ENCODE measurements at regions not wholly inside any gene's neighbourhood (a gene's known extent, or its start where the extent isn't known, plus 50 kb on each side); places are given as distances from the start of the nearest gene placed in this dataset.

DNA sequence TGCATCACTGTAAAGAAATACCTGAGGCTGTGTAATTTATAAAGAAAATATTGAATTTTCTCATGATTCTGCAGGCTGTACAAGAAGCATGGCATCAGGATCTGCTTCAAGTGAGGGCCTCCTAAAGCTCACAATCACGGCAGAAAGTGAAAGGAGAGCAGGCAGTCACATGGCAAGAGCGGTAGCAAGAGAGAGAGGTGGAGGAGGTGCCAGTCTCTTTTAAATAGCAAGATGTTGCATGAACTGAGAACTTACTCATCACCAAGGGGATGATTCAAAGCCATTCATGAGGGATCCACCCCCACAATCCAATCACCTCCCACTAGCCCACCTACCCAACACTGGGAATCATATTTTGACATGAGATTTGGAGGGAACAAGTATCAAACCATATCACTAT lies 184.5 kb upstream of the PAPPA start:
- no peak for DNase-seq

DNA sequence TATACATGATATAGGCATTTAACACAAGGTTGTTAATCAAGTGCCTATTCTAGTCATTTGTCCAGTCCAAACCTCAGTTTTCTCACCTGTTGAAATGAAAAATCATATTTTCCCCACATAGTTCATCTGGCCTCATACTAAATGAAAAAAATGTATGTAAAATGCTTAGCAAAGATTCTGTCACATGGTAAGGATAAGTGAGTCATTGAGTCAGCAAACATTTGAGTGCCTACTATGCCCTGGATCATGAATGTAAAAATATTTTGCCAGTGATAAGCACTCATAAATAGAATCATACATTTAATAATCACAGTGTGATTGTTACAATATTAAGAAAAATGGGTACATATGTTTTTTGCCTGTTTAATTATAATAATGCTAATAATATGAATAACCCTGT lies 181.2 kb upstream of the PAPPA start:
- no peak for DNase-seq

DNA sequence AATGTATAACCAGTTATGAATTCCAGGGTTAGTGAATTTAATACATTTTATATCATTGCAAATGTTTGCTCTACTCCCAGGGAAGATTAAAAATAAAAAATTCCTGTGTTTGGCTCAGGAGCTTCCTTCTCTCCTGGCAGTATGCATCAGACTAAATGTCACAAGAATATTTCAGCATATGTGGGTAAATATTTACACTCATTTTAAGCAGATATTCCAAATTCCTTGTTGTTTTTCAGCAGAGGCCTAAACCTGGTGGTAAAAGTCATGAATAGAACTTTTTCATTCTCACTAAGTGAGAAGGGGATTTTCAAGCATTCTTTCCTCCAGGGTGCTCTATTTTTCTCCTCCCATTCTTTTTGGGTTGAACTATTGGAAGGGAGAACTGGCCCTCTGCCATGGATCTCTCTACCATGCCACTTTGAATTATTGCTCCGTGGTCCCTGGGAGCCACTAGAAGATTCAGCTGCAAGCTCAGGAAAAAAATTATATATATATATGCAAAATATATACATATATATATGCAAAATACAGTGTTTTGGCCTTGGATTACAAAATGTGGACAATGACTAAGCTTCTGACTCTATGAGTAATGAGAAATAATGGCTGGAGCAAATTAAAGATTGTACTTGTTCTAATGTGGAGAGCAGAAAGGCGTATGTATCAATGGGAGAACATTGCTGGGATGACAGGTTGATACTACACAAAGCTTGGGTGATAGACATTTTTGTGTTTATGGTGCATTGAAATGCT lies 180.6 kb upstream of the PAPPA start:
- DNase-seq = no peak

DNA sequence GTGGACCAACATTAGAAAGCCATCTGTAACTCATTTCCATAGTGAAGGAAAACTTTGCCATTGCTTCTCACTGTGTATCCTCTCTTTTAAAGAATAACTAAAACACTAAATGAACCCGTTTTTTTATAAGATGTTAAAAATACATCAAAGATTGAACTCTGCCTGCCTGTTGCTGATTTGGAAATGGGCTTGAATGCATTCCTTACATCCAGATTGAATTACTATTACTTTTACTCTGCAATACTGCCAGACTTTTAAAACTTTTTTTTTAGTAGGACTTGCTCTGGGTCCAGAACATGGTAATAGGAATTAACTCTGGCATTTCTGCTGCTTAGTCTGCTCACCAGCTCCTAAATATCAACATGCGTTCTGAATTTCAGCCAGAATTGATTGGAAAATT lies 176.8 kb upstream of the PAPPA start:
- no peak for DNase-seq

DNA sequence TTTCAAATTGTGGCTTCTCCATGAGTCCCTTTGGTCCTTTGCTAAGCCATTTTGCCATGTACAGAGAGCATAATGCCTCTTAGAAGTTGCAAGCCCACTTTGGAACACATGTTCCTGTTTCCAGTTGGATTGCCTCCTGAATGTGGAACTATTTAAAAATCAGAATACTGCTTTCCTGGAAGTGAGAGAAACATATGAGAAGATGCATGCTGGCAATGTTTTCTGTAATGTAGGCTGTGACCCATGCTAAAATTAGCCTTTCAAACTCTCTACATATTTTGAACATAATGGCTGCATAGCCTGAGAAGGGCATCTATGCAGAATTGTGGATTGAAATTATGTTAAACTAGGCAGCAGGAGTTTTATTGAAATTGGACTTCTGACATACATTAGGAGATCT lies 175.5 kb upstream of the PAPPA start:
- no peak for DNase-seq

DNA sequence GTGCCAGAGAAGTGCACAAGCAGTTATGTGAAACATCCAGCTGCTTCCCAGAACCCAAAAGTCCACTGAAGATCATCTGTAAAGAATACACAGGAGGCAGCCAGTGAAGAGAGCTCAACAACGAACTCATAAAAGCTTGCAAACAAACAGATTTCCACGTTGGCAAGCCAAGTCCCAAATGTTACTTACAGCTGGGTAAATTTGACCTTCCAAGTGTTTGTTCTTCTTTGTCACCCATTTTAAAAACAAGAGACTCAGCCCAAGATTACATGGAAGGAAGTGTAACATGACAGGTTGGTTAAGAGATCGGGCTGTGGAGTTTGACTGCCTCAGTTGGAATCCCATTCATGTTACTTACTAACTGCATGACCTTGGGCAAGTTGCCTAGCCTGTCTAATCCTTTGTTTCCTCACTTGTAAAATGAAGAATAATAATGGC lies 174.9 kb upstream of the PAPPA start:
- DNase-seq = no peak

DNA sequence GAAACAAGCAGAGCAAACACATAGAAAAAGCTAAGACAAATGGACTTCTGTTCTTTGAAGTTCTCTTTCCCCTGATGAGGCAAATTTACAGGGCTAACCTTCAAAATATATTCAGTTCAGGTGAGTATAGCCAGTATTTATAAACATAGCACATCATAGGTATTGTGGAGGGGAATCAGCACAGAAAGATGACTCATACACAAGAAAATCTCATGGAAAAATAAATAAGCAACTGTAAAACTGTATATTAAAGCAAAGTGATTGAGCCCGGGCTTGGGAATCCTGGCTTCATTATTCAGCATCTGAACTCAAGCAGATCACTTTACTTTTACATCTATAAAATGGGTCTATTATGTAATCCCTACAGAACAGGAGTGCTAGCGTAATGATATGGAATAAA lies 173.5 kb upstream of the PAPPA start:
- DNase-seq = no peak

DNA sequence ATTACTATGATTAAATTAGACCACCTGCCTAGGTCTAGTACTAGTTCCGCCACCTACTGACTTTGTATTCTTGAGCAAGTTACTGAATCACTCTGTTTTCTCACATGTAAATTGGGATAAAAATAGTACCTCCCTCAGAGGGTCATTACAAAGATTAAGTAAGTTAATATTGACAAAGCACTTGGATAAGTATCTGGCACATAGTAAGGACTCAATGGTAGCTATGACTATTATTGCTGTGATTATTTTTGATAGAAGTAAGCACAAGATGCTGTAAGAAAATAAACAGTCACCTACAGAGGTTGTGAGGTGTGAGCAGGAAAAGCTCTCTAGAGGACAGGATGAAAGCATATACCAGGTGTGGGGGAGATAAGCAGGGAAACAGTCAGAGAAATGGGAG lies 173.1 kb upstream of the PAPPA start:
- DNase-seq = no peak

DNA sequence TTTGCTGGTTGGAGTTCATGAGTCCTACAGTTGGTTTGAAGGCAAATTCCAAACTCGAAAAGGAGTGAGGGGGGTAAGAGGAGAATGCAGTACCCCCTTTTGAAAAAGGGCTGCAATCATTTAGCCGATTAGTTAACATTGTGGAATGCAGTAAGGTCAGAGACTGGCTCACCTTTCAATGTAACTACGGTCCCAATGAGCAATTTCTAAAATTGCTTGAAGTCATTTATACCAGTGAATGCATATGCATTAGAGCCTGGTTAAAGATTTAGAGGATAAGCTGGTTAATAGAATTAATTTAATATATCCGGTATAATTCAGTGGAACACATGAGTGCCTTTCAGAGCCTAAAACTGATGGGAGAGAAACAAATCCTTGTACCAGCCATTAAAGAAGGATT lies 172.6 kb upstream of the PAPPA start:
- no peak for DNase-seq

DNA sequence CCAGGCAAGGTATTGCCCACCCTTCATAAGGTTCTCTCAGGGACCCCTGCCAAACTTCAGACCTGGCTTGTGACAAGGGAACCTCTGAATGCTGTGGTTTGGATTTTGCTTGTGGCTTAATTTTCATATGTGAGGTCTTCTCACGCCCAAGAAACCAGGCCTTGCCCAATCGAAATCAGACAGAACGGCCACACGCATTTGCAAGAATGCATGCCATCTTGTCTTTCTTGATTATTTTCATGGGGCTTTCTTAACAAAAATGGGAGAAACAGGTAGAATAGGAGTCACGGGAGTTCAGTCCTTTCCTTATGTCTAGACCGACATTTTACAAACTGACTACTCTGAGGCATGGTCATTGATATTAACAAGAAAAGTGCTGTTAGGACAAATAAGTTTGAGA lies 170.2 kb upstream of the PAPPA start:
- DNase-seq = no peak

DNA sequence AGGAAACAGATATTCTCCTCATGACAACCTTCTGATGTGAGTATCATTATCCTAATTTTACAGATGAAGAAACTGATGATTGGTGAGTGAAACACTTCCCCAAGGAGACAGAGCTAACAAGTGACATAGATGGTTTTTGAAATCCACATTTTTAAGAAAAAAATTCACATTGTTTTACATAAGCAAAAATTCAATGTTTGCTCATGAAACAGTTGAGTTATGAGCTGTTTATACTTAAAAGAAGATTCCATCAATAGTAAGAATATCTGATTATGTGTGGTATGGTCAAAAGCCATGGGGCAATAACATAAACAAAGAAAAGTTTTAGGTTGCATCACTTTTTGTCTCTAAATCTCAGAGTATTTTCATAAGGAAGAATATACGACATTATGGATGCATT lies 167.9 kb upstream of the PAPPA start:
- DNase-seq = no peak

DNA sequence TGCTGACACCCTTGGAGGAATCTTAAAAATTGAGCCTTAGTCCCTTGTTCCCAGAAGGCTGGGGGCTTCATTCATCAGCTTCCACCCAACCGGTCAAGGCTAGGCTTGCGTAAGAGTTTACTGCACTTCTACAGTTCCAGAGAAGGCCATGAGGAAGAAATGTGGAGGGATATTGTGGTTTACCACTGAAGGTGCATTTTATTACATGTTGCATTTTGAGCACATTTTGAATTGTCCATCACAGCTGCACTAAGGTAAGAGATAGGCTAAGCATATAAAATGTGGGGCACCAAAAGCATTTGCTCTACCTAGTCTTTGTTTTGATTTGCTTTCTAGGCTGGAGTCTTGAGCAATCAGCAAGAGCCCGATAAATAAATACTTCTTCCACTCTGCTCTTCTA lies 167.1 kb upstream of the PAPPA start:
- DNase-seq = no peak

DNA sequence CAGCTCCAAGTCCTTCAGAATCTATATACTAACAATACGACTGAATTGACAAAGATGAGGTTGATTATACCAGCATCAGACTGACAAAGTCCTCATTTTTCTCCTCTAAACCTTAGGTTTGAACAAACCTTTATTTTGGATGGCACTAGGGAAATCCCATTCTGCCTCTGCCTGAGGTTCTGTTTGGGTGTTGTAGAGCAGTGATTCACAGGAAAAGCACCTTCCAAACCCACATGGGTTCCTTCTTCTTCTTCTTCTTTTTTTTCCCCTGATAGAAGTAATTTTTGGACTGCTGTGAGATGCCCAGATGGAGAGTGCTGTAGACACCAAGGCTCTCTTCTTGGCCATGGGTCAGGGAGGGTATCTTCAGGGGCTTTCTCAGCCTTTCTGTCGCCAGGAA lies 164.9 kb upstream of the PAPPA start:
- no peak for DNase-seq

DNA sequence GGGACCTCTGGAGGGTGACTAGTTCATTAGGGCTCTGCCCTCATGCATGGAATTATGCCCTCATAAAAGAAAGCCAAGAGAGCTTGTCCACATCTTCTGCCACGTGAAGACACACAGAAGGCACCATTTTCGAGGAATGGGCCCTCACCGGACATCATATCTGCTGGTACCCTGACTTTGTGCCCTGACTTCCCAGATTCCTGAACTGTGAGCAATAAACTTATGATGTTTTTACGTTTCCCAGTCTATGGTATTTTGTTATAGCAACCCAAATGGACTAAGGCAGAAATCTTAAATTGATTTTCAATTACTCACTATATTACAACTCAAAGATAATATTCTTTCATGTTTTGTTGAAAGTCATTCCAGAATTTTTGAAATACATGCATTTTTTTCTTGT lies 163.8 kb upstream of the PAPPA start:
- no peak for DNase-seq

DNA sequence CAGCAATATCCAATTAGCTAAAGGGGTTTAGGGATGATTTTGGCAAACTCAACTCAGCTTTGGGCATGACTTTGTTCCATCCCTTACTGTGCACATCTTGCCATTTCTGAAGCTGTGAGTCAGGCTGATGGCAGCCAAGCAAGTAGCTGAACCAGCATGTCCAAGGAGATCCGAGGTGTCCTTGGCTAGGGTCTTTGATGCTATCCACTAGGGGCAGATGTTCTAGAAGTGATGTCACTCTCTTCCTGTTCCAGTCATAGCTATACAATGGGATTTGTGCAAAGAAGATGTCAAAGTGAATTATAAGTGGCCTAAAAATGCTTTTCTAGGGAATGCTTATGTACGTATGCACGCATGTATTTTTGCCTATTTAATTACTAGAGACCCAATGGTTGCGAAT lies 160.8 kb upstream of the PAPPA start:
- no peak for DNase-seq

DNA sequence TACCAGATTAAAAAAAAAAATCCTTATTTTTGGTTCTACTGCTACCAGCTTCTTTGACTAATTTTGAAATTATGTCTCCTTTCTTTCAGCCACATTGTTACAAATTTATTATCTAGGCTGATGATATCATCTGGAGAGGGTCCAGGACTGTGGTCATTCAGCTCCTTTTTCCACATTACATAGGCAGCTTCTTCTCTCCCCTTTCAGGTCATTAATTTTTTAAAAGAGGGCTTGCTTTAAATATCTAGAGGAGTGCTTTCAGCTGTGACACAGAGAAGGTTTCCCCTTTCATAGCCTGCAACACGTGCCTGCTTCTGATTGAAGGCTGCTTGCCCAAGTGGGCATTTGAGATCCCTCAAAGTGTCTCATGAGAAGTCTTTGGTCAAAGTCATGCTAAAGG lies 155.7 kb upstream of the PAPPA start:
- DNase-seq = no peak

DNA sequence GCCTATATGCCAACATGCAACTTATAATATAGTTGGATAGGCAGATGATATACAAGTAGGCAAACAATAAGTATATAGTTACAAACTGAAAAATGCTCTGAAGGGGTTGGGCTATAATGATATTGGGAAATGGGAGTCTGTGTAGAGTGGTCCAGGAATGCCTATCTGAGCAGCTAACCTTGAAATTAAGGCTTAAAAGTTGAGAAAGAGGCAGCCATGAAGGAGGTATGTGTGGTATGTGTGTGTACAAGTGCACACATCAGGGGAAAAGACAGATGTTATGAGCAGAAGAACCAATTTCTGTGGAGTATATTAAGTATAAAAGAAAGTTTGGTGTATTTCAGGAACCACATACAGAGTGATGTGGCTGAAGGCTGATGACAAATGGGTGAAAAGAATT lies 154.9 kb upstream of the PAPPA start:
- no peak for DNase-seq

DNA sequence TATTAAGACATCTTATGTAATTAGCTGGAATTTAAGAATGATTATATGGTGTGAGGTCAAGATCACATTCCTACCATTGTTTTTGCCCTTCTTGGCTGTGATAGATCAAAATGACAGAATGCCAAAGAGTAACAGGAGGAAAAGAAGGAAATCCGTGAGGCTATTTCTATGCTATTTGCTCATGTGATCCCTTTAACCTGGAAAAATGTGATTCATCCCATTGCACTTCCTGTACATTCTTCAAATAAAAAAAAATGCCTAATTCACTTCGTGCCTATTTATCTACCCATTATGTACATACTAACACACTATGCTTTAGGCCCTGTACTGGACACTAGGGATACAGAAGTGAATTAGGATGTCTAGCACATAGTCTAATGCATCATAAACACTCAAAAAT lies 154.1 kb upstream of the PAPPA start:
- no peak for DNase-seq

DNA sequence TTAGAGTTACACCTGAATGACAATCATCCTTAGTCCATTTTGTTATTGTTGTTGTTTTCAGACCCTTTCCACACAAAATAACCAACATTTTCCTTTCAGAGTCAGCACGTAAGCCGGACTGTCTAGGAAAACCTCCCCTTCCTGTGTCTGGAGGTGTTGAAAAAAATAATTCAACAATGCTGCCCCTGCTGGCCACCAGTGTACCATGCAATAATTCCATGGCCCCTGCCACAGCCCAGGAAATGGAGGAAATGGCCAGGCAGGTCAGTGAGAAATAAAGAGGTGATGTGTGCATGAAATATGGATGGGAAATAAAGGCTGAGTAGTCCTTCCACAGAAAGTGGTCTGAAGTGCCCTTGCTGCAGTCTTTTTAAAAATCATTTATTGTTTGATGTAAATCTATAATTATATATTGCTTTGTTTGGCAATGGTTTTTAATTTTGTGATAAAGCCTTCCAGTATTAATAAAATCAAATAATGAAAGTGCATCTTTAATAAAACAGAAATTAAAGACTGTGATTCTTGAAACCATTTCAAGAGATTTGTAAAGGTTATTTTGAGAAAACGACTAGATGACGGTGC lies 152.8 kb upstream of the PAPPA start:
- no peak for DNase-seq

DNA sequence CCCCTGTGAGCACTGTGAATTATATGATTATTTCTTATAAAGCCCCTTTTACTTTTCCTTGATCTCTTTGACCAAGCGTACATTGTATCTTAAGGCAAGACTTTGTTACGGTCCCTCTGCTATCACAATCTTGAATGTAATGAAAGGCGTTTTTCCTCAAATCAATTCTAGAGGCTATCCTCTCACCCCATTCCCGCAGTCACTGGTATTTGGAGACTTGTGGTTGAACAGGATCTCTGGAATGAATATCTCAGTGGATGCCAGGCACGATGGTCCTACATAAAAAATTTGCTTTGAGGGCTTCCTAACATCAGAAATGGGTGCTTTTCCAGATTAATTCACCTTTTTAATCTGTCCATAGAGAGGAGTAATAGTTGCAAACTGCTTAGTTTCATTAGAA lies 151.4 kb upstream of the PAPPA start:
- no peak for DNase-seq

DNA sequence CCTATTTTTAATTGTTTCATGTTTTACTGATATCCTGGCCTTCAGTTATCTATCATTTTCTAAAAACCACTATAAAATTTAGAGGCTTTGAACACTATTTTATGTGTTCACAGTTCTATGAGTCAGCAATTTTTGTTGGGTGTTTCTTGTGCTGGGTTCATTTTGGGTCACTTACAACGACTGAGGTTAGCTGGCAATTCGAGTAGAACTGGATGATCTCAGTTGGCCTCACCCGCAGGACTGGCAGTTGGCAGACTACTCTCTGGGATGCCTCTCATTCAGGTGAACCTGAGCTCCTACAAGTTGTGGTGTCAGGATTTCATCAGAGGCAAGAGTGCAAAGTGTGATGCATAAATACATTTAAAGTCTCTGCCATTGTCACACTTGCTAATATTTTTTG lies 151.0 kb upstream of the PAPPA start:
- DNase-seq = no peak

DNA sequence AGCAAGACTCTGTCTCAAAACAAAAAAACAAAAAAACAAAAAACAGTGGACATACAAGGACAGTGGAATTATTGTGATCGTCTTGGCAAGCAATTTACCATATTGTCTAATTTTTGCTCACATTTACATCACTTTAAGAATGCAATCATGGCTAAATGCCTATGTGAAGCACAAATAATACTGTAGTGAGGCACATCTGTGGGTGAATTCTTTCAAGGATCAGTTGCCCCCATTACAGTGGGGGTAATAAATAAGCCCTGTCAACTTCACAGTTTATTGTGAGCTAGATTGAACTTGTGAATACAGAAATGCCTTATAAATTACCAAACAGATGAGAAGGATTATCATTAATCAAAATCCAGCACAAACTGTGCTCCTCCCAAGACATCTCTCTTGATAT lies 150.2 kb upstream of the PAPPA start:
- no peak for DNase-seq

DNA sequence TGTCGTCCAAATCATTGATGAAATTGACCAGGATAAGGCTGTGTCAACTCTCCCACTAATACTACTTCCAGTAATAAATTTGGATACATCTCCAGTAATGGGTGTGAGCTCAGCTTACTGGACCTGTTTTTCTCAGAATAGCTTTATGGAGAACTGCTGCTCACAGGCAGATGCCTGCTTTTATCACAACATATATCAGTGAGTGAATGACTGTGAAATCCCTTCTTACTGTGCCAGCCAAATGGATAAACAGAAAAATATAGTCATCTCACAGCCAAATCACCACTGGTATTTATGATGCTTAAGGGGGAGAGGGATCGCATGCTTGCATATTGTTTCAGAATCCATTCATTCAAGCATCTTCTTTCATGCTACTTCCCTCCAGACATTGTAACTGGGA lies 148.4 kb upstream of the PAPPA start:
- DNase-seq = no peak

DNA sequence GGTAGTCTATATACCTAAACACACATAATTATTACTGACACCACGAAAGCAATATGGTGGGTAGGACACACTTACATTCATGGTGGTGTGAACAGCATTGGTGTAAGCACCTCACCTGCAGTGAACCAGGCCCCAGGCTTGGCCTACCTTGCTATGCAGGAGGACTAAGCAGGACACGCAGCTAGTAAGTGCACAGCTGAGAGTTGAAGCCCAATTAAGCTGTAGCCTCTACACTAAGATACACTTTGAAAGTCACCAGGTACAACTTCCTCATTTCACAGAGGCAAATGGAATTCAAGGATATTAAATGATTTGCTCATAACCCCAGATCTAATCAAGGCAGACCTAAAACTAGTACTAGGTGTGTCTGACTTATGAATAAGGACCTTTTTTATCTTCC lies 145.8 kb upstream of the PAPPA start:
- no peak for DNase-seq

DNA sequence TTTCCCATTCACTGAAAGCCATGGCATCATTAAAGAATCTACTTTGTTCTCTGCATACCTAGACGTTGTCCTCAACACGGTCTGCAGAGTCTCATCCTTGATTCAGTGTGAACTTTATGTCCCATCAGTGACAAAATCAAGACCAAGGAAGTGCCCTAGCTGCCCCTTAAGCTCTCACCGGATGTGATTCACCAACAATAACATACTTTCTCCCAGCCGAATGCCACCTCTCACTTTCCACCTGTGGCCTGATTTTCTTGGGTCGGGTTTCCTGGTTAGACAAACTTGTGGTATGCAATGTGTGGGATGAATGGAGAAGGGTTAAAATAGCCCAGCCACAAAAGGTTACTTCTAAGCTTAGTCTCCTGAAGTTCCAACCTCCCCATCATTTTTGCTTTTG lies 145.3 kb upstream of the PAPPA start:
- no peak for DNase-seq
